ENCODE measurements at regions not wholly inside any gene's neighbourhood (a gene's known extent, or its start where the extent isn't known, plus 50 kb on each side); places are given as distances from the start of the nearest gene placed in this dataset.

- TF ChIP-seq, protein P1, sequence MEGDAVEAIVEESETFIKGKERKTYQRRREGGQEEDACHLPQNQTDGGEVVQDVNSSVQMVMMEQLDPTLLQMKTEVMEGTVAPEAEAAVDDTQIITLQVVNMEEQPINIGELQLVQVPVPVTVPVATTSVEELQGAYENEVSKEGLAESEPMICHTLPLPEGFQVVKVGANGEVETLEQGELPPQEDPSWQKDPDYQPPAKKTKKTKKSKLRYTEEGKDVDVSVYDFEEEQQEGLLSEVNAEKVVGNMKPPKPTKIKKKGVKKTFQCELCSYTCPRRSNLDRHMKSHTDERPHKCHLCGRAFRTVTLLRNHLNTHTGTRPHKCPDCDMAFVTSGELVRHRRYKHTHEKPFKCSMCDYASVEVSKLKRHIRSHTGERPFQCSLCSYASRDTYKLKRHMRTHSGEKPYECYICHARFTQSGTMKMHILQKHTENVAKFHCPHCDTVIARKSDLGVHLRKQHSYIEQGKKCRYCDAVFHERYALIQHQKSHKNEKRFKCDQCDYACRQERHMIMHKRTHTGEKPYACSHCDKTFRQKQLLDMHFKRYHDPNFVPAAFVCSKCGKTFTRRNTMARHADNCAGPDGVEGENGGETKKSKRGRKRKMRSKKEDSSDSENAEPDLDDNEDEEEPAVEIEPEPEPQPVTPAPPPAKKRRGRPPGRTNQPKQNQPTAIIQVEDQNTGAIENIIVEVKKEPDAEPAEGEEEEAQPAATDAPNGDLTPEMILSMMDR (IDR thresholded peaks at IDR 0.05; ENCODE audit: unreplicated experiment) = no peak
- Mint-ChIP-seq H3K27me3 (no peaks in the 10 kb centered on the region), H3K4me3 (ENCODE audit: low read depth) (no peak overlapping the region), H3K36me3 (ENCODE audit: insufficient read depth) (no peaks in the 10 kb centered on the region), H3K4me1 (ENCODE audit: low read depth) (peaks cover 15% of the 10 kb centered on the region), H3K27ac (no peak overlapping the region), H3K9me3 (ENCODE audit: low read depth) (no peaks in the 10 kb centered on the region)
- no peak for DNase-seq (ENCODE audit: low spot score, unreplicated experiment)
These were observed 139.0 kb upstream of the PIEZO2 start for GRCh38 chr18:11288401-11288800.

DNA sequence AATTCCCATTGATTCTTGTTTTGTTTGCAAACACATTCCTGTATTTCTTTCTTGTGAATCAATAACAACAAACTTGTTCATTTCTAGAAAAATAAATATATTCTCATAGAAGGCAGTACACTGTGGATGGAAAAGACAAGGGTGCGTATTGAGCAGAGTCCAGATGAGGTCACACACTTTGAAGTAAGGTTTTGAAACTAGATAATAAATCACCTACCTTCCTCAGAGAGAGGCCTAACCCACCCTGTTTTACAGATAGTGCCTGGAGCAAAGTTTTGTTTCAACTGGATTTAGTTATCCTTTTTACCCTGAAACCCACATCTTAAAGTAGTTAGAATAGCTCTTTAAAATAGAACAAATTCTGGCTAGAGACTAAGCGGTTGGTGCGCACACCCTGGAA, 137.1 kb upstream of the PIEZO2 start:
- H3K27me3 Mint-ChIP-seq = no peaks in the 10 kb centered on the region
- H3K4me3 Mint-ChIP-seq (ENCODE audit: low read depth) = no peak overlapping the region
- H3K36me3 Mint-ChIP-seq (ENCODE audit: insufficient read depth) = no peaks in the 10 kb centered on the region
- no peak overlapping the region for H3K27ac Mint-ChIP-seq
- H3K4me1 Mint-ChIP-seq (ENCODE audit: low read depth) = no peaks in the 10 kb centered on the region
- no peak for DNase-seq (ENCODE audit: low spot score, unreplicated experiment)
- TF ChIP-seq, protein P1 (IDR thresholded peaks at IDR 0.05; ENCODE audit: unreplicated experiment) = no peak
- peaks cover 4% of the 10 kb centered on the region for H3K9me3 Mint-ChIP-seq (ENCODE audit: low read depth)

DNA sequence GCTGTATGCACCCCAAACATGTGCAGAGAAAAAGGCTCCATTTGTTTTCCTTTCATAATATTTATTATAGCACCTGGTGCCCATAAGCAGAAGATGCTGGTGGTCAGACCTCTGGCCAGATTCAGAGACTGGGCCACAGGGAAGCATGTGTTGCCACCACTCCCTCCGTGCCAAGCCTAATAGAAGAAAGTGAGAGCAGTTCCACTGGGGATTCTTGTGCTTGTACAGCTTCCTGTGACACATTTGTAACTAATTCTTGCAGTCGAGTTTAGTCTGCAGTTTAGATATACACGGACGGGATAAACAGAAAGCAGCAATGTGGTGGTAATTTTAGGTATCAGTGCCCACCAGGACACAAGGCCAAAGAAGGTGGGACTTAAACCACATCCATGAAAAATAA, 135.4 kb upstream of the PIEZO2 start:
- peaks cover 4% of the 10 kb centered on the region for H3K9me3 Mint-ChIP-seq (ENCODE audit: low read depth)
- no peaks in the 10 kb centered on the region for H3K36me3 Mint-ChIP-seq (ENCODE audit: insufficient read depth)
- DNase-seq (ENCODE audit: low spot score, unreplicated experiment) = no peak
- no peaks in the 10 kb centered on the region for H3K4me1 Mint-ChIP-seq (ENCODE audit: low read depth)
- no peak overlapping the region for H3K4me3 Mint-ChIP-seq (ENCODE audit: low read depth)
- H3K27me3 Mint-ChIP-seq = no peaks in the 10 kb centered on the region
- TF ChIP-seq, protein P1 (IDR thresholded peaks at IDR 0.05; ENCODE audit: unreplicated experiment) = no peak
- H3K27ac Mint-ChIP-seq = no peak overlapping the region

GRCh38 chr18:11284349-11284748, 135.0 kb upstream of the PIEZO2 start:
- Mint-ChIP-seq H3K27ac (no peak overlapping the region), H3K4me1 (ENCODE audit: low read depth) (no peaks in the 10 kb centered on the region), H3K4me3 (ENCODE audit: low read depth) (no peak overlapping the region), H3K27me3 (no peaks in the 10 kb centered on the region), H3K9me3 (ENCODE audit: low read depth) (peaks cover 4% of the 10 kb centered on the region), H3K36me3 (ENCODE audit: insufficient read depth) (no peaks in the 10 kb centered on the region)
- no peak for DNase-seq (ENCODE audit: low spot score, unreplicated experiment)
- TF ChIP-seq, protein P1 (IDR thresholded peaks at IDR 0.05; ENCODE audit: unreplicated experiment) = no peak

- TF ChIP-seq, protein P1 (IDR thresholded peaks at IDR 0.05; ENCODE audit: unreplicated experiment) = no peak
- Mint-ChIP-seq H3K36me3 (ENCODE audit: insufficient read depth) (no peaks in the 10 kb centered on the region), H3K27ac (no peak overlapping the region), H3K9me3 (ENCODE audit: low read depth) (peaks cover 4% of the 10 kb centered on the region), H3K4me1 (ENCODE audit: low read depth) (no peaks in the 10 kb centered on the region), H3K4me3 (ENCODE audit: low read depth) (no peak overlapping the region), H3K27me3 (no peaks in the 10 kb centered on the region)
- no peak for DNase-seq (ENCODE audit: low spot score, unreplicated experiment)
These were observed 134.3 kb upstream of the PIEZO2 start for GRCh38 chr18:11283479-11284161.

Measured in progenitor cell of endocrine pancreas (in vitro differentiated cells).